D721Med (cell line): ENCODE measurements at regions not wholly inside any gene's neighbourhood (a gene's known extent, or its start where the extent isn't known, plus 50 kb on each side); places are given as distances from the start of the nearest gene placed in this dataset.

Experiments
- DNase-seq: peaks from one replicate; pipeline ENCODE4 v3.0.0; 2011; ENCODE audit warnings: low spot score; ENCODE audit not compliant: insufficient read length
- FAIRE-seq: peaks from 2 replicates; lab custom pipeline; 2011; peaks lifted over from hg19 to GRCh38; lab: Jason Lieb, UNC
- TF ChIP-seq, protein P1 (sequence below): IDR thresholded peaks from 2 replicates; pipeline ENCODE4 v1.5.1; 2012; ENCODE audit warnings: mild to moderate bottlenecking, control low read depth; ENCODE audit not compliant: insufficient read depth; ENCODE audit errors: missing control alignments

DNA sequence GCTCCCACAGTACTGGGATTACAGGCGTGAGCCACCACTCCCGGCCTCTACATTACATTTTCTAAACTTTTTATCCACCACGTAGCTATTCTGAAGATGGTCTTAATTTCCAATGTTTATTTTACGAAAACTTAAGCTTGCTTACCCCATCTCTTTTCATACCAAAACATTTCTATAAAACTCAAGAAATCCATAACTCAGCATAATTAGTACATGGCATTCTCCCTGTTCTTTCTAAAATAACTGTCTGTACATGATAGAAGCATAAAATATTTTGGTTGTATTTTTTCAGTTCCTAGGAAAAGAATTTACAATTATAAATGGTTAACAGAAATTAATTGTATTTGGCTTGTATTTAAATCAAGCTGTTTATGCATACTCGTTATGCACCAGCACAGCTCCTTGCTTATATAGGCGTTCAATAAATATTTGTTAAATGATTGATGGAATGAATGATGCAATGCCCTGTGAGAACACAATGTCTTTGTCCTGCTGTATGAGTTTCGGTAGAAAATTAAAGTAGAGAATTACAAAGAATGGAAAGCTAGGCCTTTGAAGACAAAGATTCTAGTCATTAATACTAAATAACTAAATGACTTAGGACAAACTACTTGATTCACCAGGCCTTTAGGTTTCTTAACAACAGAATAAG is 384.2 kb downstream of the EFNA5 start:
- FAIRE-seq = no peak
- TF ChIP-seq, protein P1, sequence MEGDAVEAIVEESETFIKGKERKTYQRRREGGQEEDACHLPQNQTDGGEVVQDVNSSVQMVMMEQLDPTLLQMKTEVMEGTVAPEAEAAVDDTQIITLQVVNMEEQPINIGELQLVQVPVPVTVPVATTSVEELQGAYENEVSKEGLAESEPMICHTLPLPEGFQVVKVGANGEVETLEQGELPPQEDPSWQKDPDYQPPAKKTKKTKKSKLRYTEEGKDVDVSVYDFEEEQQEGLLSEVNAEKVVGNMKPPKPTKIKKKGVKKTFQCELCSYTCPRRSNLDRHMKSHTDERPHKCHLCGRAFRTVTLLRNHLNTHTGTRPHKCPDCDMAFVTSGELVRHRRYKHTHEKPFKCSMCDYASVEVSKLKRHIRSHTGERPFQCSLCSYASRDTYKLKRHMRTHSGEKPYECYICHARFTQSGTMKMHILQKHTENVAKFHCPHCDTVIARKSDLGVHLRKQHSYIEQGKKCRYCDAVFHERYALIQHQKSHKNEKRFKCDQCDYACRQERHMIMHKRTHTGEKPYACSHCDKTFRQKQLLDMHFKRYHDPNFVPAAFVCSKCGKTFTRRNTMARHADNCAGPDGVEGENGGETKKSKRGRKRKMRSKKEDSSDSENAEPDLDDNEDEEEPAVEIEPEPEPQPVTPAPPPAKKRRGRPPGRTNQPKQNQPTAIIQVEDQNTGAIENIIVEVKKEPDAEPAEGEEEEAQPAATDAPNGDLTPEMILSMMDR = no peak

DNA sequence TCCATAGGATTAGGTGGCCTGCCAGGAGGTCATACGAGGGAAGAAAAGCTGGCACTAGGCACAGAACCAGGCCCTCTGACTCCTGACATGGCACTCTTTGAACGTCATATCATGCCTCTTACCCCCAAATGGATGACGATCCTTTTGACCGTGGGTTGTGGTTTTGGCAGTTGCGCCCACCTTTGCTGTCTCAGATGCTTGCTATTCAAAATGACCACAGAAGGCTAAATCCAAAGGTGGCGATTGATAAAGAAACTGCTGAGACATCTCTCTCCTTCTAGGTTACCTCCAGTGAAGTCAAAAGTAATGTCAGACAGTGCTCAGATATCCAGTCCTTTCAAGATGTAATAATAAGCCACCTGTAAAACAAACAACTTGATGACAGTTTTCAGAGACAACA is 385.0 kb downstream of the EFNA5 start:
- no peak for DNase-seq
- no peak for FAIRE-seq
- TF ChIP-seq, protein P1 = no peak

More for the DNA sequence above, 384.2 kb downstream of the EFNA5 start:
- no peak for DNase-seq

DNA sequence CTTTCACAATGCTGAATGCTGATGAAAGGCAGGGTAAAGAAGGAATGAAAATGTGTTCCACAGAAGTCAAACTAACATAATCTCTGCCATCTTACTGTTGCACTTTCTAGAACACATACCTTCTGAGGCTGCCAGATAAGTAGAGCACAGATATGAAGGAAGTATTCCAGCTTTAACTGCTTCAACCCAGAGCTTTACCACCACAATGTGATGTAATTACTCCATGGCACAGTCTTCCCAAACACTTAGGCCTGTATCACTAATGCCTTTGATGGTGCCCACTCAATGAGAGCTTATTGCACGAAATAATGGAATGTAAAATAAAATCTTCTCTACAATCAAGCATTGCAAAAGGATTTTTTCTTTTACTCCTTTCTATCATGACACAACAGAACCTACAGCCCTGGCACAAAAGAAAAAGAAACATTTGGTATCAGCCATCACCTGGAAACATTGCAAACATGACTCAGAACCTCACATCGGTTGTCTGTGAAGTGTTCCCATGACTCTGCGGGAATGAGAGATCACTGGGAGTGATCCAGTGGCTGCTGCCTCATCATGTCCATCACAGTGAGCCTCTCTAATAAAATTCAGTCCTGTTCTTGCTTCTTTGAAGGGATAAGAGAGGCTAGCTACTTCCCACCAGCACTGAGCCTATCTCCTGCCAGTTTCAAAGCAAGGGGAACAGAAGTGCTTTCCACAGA is 385.8 kb downstream of the EFNA5 start:
- FAIRE-seq (no peak), DNase-seq (no peak)
- TF ChIP-seq, protein P1 = no peak

DNA sequence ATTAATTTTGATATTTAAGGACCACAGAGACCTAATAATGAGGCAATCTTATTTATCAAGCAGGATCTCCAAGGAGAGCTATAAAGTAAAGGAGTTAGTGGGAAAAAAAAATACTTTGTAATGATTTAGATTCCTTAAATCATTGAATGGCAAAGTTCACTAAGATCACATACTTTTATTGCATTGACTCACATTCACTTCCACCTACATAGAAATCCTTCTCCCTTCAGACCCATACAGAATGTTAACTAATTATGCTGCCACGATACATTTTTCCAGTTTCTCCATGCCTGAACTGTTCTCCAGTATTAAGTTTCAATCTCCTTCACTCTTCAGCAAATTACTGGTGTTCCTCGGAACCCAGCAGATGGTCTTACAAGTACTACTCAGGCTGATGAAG is 388.7 kb downstream of the EFNA5 start:
- DNase-seq (no peak), FAIRE-seq (no peak)
- TF ChIP-seq, protein P1 = no peak

DNA sequence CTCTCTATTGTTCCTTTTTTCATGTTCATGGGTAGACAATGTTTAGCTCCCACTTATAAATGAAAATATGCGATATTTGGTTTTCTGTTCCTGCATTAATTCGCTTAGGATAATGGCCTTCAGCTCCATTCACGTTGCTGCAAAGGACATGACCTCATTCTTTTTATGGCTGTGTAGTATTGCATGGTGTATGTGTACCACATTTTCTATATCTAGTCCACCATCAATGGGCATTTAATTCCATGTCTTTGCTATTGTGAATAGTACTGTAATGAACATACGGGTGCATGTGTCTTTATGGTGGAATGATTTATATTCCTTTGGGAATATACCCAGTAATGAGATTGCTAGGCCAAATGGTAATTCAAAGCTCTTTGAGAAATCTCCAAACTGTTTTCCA is 392.0 kb downstream of the EFNA5 start:
- TF ChIP-seq, protein P1 = no peak
- no peak for FAIRE-seq

DNA sequence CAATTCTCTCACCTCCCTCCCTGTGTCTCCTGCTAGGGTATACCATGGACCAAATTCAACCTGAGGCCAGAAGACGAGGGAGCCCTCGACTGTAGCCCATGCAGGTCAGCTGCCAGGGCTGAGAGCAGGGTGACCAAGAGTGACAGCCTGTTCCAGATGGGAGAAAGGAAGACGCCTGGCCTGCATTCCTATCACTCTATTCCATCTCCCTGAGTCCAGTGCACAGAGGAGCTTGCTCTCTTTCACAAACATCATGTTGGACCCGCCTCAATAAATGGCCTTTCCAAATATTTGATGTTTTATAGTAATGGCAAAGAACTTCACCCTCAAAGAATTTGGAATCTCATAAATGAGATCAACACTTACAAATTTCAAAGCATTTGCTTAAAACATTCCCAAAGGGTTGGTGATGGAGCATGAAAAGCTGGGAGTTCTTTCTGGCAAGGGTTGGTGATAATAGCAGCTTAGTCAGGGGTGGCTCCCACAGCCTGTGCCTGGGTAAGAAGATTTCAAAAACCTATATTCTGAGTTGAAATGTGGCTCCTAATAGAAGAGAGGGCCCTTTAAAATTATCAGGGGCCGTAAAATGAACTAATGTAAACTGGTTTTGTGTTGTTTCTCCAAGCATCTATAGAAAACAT is 393.1 kb downstream of the EFNA5 start:
- TF ChIP-seq, protein P1 = no peak
- FAIRE-seq = no peak
- no peak for DNase-seq

More for the DNA sequence above, 392.0 kb downstream of the EFNA5 start:
- DNase-seq = no peak

DNA sequence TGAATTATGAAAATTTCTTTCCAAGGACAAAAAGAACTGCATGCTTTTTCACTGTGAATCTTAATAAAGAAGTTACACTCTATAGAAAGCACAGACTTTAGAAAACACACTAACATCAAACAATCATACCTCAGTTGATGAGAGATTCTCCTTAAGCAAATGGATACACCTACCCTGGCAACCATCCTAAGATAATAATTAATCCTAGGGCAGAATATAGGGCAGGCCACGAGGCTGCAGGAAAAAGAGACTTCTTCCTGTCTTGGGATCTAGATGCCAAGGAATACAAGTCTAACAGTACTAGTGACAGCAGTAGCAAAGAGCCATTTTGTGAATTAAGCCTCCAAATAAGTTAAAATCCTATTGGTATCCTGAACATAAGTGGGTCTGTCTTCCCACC is 395.4 kb downstream of the EFNA5 start:
- no peak for FAIRE-seq
- DNase-seq = no peak
- TF ChIP-seq, protein P1 = no peak
